ENCODE measurements at regions not wholly inside any gene's neighbourhood (a gene's known extent, or its start where the extent isn't known, plus 50 kb on each side); places are given as distances from the start of the nearest gene placed in this dataset.

DNA sequence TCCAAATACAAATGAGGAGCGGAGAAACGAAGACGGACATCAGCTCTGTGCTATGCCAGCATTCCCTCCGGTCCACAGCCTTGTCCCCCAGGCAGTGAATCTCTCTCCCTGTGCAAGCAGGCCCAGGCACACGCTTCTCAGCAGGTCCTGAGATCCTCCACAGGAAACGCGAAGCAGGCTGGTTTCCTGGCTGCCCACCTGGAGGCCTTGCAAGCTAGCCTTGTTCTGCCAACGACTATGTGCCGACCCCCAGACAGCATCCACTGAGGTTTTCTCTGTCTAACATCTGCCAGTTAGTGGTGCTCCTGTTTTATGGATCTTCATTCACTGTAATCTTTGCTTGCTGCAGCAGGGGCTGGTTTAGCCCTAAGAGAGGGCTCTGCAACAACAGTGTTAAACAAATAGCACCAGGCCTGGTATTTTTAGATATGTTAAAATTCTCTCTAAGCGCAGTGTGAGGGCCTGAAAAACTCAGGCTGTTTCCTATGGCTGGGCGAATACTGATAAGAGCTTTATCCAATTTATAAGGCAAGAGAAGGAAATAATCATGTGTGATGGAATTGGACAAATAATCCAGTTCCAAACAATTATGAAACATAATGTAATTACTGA lies 386.0 kb upstream of the ARID1B start:
- no peaks in the 10 kb centered on the region for H3K4me1 ChIP-seq (ENCODE audit: insufficient read depth, low read length)
- no peaks in the 10 kb centered on the region for H3K9me3 ChIP-seq (ENCODE audit: low read length)
- no peak overlapping the region for H2AFZ ChIP-seq (ENCODE audit: low read depth, low read length)
- H3K36me3 ChIP-seq (ENCODE audit: insufficient read depth, low read length) = no peaks in the 10 kb centered on the region
- peaks cover 12% of the 10 kb centered on the region for H3K27me3 ChIP-seq (ENCODE audit: insufficient read depth, low read length)
- H3K4me3 ChIP-seq (ENCODE audit: low read length) = no peak overlapping the region

- no peaks in the 10 kb centered on the region for H3K4me1 ChIP-seq (ENCODE audit: insufficient read depth, low read length)
- H3K4me3 ChIP-seq (ENCODE audit: low read length) = no peak overlapping the region
- H3K27me3 ChIP-seq (ENCODE audit: insufficient read depth, low read length) = peaks cover 7% of the 10 kb centered on the region
Observed at GRCh38 chr6:156390621-156391020, 386.6 kb upstream of the ARID1B start.

DNA sequence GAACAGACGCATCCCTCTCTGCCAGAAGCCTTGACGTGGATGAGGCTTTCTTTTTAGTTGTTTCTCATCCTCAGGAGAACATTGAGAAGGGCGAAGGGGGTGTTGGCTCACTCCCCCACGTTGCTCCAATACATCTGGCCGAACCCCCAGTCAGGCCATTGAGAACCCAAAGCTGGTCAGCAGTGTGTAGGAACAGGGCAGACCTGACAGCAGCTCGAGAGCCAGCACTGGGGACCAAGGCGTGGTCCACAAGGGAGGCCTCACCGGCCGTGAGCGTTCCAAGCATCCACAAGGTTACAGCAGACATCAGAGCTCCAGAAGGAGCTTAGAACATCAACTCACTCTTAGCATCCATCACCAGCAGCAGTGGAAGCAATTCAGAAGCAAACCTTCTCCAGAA lies 387.9 kb upstream of the ARID1B start:
- Histone ChIP-seq H3K4me1 (ENCODE audit: insufficient read depth, low read length) (no peaks in the 10 kb centered on the region), H2AFZ (ENCODE audit: low read depth, low read length) (no peak overlapping the region), H3K27me3 (ENCODE audit: insufficient read depth, low read length) (peaks cover 3% of the 10 kb centered on the region), H3K4me3 (ENCODE audit: low read length) (no peak overlapping the region), H3K36me3 (ENCODE audit: insufficient read depth, low read length) (no peaks in the 10 kb centered on the region), H3K9me3 (ENCODE audit: low read length) (no peaks in the 10 kb centered on the region)

More at GRCh38 chr6:156390621-156391020, 386.6 kb upstream of the ARID1B start:
- no peak overlapping the region for H2AFZ ChIP-seq (ENCODE audit: low read depth, low read length)
- H3K36me3 ChIP-seq (ENCODE audit: insufficient read depth, low read length) = no peaks in the 10 kb centered on the region
- no peaks in the 10 kb centered on the region for H3K9me3 ChIP-seq (ENCODE audit: low read length)

DNA sequence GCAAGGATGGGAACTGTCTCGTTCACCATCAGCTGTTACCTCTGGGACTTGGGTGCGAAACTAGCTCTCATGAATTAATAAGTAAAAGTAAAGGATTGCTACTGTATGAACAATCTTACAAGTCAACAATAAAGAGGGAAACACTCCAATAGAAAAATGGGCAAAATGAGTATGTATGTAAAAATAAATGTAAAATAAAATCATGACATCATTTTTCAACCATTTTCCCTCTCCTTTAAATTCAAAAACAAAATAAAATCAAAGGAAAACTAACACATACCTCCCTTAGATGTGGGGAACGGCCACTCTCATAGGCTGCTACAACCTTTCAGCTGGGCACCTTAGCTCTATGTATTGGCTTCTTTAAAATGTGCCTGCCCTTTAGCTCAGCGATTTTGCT lies 389.7 kb upstream of the ARID1B start:
- Histone ChIP-seq H3K9me3 (ENCODE audit: low read length) (no peaks in the 10 kb centered on the region), H3K27me3 (ENCODE audit: insufficient read depth, low read length) (no peaks in the 10 kb centered on the region), H3K4me3 (ENCODE audit: low read length) (no peak overlapping the region), H3K4me1 (ENCODE audit: insufficient read depth, low read length) (no peaks in the 10 kb centered on the region), H3K36me3 (ENCODE audit: insufficient read depth, low read length) (no peaks in the 10 kb centered on the region), H2AFZ (ENCODE audit: low read depth, low read length) (no peak overlapping the region)

GRCh38 chr6:156383059-156383458 lies 394.1 kb upstream of the ARID1B start:
- Histone ChIP-seq H2AFZ (ENCODE audit: low read depth, low read length) (no peak overlapping the region), H3K36me3 (ENCODE audit: insufficient read depth, low read length) (no peaks in the 10 kb centered on the region), H3K27me3 (ENCODE audit: insufficient read depth, low read length) (no peaks in the 10 kb centered on the region), H3K4me3 (ENCODE audit: low read length) (no peak overlapping the region), H3K9me3 (ENCODE audit: low read length) (no peaks in the 10 kb centered on the region), H3K4me1 (ENCODE audit: insufficient read depth, low read length) (no peaks in the 10 kb centered on the region)

GRCh38 chr6:156379392-156380289 lies 397.5 kb upstream of the ARID1B start:
- H3K36me3 ChIP-seq (ENCODE audit: insufficient read depth, low read length) = no peaks in the 10 kb centered on the region
- no peaks in the 10 kb centered on the region for H3K9me3 ChIP-seq (ENCODE audit: low read length)
- no peak overlapping the region for H2AFZ ChIP-seq (ENCODE audit: low read depth, low read length)
- H3K4me3 ChIP-seq (ENCODE audit: low read length) = no peak overlapping the region
- no peaks in the 10 kb centered on the region for H3K27me3 ChIP-seq (ENCODE audit: insufficient read depth, low read length)
- H3K4me1 ChIP-seq (ENCODE audit: insufficient read depth, low read length) = no peaks in the 10 kb centered on the region

DNA sequence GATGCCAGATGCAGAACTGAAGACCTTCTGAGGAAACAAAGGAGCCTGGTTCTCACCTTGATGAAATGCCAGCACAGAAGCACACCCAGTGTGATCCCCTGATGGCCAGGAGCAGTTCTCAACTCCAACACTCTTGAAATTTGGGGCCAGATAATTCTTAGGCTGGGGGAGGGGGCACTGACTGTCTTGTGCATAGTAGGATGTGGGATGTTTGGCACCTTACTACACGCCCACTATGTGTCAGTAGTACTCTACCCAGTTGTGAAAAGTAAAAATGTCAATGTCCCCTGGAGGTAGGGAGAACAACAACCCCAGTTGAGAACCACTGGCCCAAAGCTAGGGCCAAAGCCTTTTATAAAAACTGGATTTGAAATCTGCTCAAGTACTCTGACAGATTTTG lies 398.3 kb upstream of the ARID1B start:
- Histone ChIP-seq H2AFZ (ENCODE audit: low read depth, low read length) (no peak overlapping the region), H3K4me1 (ENCODE audit: insufficient read depth, low read length) (no peaks in the 10 kb centered on the region), H3K4me3 (ENCODE audit: low read length) (no peak overlapping the region), H3K36me3 (ENCODE audit: insufficient read depth, low read length) (no peaks in the 10 kb centered on the region), H3K27me3 (ENCODE audit: insufficient read depth, low read length) (no peaks in the 10 kb centered on the region), H3K9me3 (ENCODE audit: low read length) (no peaks in the 10 kb centered on the region)

GRCh38 chr6:156376091-156376490 lies 401.1 kb upstream of the ARID1B start:
- Histone ChIP-seq H3K36me3 (ENCODE audit: insufficient read depth, low read length) (no peaks in the 10 kb centered on the region), H3K4me1 (ENCODE audit: insufficient read depth, low read length) (no peaks in the 10 kb centered on the region), H3K9me3 (ENCODE audit: low read length) (no peaks in the 10 kb centered on the region), H3K4me3 (ENCODE audit: low read length) (no peak overlapping the region), H2AFZ (ENCODE audit: low read depth, low read length) (no peak overlapping the region), H3K27me3 (ENCODE audit: insufficient read depth, low read length) (no peaks in the 10 kb centered on the region)

- H3K27me3 ChIP-seq (ENCODE audit: insufficient read depth, low read length) = no peaks in the 10 kb centered on the region
- H3K9me3 ChIP-seq (ENCODE audit: low read length) = no peaks in the 10 kb centered on the region
- H3K4me3 ChIP-seq (ENCODE audit: low read length) = no peak overlapping the region
- H3K36me3 ChIP-seq (ENCODE audit: insufficient read depth, low read length) = no peaks in the 10 kb centered on the region
- no peaks in the 10 kb centered on the region for H3K4me1 ChIP-seq (ENCODE audit: insufficient read depth, low read length)
- no peak overlapping the region for H2AFZ ChIP-seq (ENCODE audit: low read depth, low read length)
Observed at GRCh38 chr6:156359912-156360311, 417.3 kb upstream of the ARID1B start.

GRCh38 chr6:156352861-156353260 lies 424.3 kb upstream of the ARID1B start:
- Histone ChIP-seq H3K4me3 (ENCODE audit: low read length) (no peak overlapping the region), H3K27me3 (ENCODE audit: insufficient read depth, low read length) (no peaks in the 10 kb centered on the region), H3K36me3 (ENCODE audit: insufficient read depth, low read length) (no peaks in the 10 kb centered on the region), H3K4me1 (ENCODE audit: insufficient read depth, low read length) (no peaks in the 10 kb centered on the region), H2AFZ (ENCODE audit: low read depth, low read length) (no peak overlapping the region), H3K9me3 (ENCODE audit: low read length) (no peaks in the 10 kb centered on the region)

- H3K9me3 ChIP-seq (ENCODE audit: low read length) = no peaks in the 10 kb centered on the region
- no peak overlapping the region for H2AFZ ChIP-seq (ENCODE audit: low read depth, low read length)
- H3K36me3 ChIP-seq (ENCODE audit: insufficient read depth, low read length) = no peaks in the 10 kb centered on the region
- no peaks in the 10 kb centered on the region for H3K27me3 ChIP-seq (ENCODE audit: insufficient read depth, low read length)
- H3K4me1 ChIP-seq (ENCODE audit: insufficient read depth, low read length) = no peaks in the 10 kb centered on the region
- H3K4me3 ChIP-seq (ENCODE audit: low read length) = no peak overlapping the region
Observed at GRCh38 chr6:156351346-156351966, 425.7 kb upstream of the ARID1B start.

DNA sequence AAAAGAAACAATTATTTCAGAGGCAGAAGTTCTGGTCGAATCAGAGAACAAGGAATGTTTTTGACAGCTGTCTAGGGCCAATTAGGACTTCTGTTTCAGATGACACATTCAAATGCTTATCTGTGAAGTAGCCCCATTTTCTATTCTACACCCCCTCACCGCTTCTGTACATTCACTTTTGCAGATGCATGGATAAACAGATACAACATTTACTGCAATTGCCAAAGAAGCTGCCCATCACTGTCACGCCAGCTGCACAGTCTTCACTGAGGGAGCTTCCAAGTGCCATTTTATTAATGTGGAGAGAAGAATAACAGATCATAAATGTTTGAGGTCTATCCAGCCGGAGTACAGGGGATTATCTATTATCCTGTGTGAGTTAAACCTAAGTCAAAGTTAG lies 426.8 kb upstream of the ARID1B start:
- Histone ChIP-seq H3K4me1 (ENCODE audit: insufficient read depth, low read length) (no peaks in the 10 kb centered on the region), H3K27me3 (ENCODE audit: insufficient read depth, low read length) (no peaks in the 10 kb centered on the region), H2AFZ (ENCODE audit: low read depth, low read length) (no peak overlapping the region), H3K9me3 (ENCODE audit: low read length) (no peaks in the 10 kb centered on the region), H3K4me3 (ENCODE audit: low read length) (no peak overlapping the region), H3K36me3 (ENCODE audit: insufficient read depth, low read length) (no peaks in the 10 kb centered on the region)

DNA sequence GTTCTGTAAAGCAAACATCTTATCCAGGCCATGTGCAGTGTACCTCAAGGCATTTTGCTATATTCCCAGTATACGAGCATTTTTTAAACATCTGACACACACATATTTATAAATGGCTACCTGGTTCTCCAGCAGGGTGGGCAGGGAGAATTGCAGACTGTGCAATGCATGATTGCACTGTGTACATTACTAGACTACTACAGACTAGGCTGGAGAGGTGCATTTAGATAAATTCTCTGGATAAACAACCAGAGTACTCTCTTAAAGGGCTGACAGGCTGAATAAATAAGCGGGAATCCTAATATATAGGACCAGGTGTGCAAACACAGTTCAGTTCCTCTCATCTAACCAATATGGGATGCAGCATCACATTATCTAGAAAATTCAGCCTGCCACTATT lies 428.3 kb upstream of the ARID1B start:
- no peak overlapping the region for H3K4me3 ChIP-seq (ENCODE audit: low read length)
- no peaks in the 10 kb centered on the region for H3K9me3 ChIP-seq (ENCODE audit: low read length)
- H3K4me1 ChIP-seq (ENCODE audit: insufficient read depth, low read length) = no peaks in the 10 kb centered on the region
- H3K27me3 ChIP-seq (ENCODE audit: insufficient read depth, low read length) = no peaks in the 10 kb centered on the region
- no peaks in the 10 kb centered on the region for H3K36me3 ChIP-seq (ENCODE audit: insufficient read depth, low read length)
- no peak overlapping the region for H2AFZ ChIP-seq (ENCODE audit: low read depth, low read length)
